ENCODE measurements at regions not wholly inside any gene's neighbourhood (a gene's known extent, or its start where the extent isn't known, plus 50 kb on each side); places are given as distances from the start of the nearest gene placed in this dataset.

DNA sequence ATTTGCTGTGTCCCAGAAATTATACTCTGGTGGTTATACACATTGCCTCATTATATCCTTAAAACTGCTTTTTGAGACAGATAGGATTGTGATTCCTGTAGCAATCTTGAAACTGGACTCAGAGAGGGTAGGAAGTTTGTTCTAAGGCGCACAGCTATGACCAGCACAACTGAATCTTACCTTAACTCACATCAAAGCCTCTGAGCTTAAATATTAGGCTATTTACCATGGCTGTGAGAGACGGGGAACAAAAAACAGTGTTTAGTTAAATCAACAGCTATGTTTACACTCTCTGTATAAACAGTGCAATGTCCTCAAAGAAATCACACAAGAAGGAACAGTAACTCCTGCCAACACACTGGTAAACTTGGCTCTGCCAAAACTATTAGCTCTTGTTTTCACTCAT lies 50.9 kb upstream of the TUT7 start:
- peaks cover 26% of the 10 kb centered on the region for H3K27me3 Mint-ChIP-seq (ENCODE audit: low read depth)
- no peaks in the 10 kb centered on the region for H3K9me3 Mint-ChIP-seq
- ATAC-seq (replicated peaks in 1 of 2) (no peak), DNase-seq (no peak)
- H3K4me3 Mint-ChIP-seq = no peak overlapping the region
- H3K4me1 Mint-ChIP-seq (ENCODE audit: low read depth) = peaks cover 40% of the 10 kb centered on the region
- H3K27ac Mint-ChIP-seq = no peak overlapping the region
- no peaks in the 10 kb centered on the region for H3K36me3 Mint-ChIP-seq (ENCODE audit: insufficient read depth in 2 of 2)
